Activated CD8-positive, alpha-beta memory T cell treated with anti-CD3 and anti-CD28 coated beads, Interleukin-2, amount 50 U/mL, for 48 hours (primary cell): ENCODE measurements at regions not wholly inside any gene's neighbourhood (a gene's known extent, or its start where the extent isn't known, plus 50 kb on each side); places are given as distances from the start of the nearest gene placed in this dataset.
A peak's percentile ranks its signal among the peaks of the same experiment; 100 is the strongest.

Source experiments
- DNase-seq: peaks from one replicate; pipeline ENCODE4 v3.0.0-alpha.2; 2020

GRCh38 chr6:18976091-18976490 lies 588.9 kb downstream of the RNF144B start:
- no peak for DNase-seq

DNA sequence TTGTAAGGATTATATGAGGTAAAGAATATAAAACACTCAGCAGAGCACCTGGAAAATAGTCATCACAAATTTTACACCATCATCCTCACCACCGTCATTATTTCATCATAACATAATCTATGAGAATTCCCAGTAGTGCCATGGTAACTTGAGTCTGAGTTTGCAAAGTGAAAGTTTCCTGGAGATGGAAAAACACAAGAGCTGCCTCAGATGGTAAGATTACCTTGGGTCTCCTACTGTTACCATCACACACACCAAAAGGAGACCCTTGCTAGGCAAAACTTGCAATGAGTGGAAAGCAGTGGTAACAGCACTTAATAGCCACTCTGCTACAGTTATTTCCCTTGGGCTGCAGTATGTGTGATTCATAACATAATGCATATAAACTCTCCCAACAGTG lies 589.8 kb downstream of the RNF144B start:
- no peak for DNase-seq

GRCh38 chr6:18978337-18979128 lies 591.4 kb downstream of the RNF144B start:
- DNase-seq = no peak

GRCh38 chr6:18985061-18985460 lies 597.9 kb downstream of the RNF144B start:
- no peak for DNase-seq

GRCh38 chr6:18985996-18986395 lies 598.8 kb downstream of the RNF144B start:
- DNase-seq = no peak

GRCh38 chr6:18988636-18989035 lies 601.5 kb downstream of the RNF144B start:
- DNase-seq = no peak

DNA sequence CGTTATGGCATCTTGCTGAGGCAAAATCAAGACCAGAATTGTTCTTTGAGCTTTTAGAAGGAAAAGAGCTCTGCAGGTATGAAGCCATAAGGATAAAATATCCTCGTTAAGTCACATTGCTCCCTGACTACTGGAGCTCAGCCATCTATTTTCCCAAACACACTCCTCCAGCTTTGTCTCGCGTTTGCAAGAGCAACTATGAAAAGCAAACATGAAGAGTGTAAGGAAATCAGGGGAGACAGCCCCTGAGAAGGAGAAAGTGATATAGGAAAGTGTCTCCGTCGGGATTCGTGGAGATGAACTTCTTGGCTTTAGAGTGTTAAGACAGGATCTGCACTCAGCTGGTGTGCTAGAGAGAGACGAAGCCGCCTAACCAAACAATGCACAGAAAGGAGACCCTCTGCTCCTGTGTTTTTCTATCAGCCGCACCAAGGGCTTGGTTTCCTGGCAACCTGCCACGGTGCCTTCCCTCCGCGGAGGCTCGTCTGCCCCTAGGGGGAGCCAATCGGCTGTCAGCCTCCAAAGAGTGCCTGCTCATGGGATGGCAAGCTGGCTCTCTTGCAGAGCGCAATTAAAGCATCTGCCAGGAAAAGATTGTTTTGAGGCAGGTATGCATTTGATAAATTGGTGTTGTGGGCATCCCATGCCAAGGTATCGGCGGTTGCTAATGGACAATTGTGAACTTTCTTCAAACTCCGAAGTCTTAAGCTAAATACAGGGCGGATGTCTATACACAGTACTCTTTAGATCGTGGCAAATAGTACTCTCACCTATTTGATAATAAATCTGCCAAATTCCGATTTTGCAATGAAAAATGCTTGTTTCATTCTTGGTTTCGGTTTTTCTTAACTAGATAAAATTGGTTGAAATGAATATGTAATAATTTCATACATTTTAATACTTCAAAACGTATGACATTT lies 603.2 kb downstream of the RNF144B start:
- peak; percentile 69 for DNase-seq

DNA sequence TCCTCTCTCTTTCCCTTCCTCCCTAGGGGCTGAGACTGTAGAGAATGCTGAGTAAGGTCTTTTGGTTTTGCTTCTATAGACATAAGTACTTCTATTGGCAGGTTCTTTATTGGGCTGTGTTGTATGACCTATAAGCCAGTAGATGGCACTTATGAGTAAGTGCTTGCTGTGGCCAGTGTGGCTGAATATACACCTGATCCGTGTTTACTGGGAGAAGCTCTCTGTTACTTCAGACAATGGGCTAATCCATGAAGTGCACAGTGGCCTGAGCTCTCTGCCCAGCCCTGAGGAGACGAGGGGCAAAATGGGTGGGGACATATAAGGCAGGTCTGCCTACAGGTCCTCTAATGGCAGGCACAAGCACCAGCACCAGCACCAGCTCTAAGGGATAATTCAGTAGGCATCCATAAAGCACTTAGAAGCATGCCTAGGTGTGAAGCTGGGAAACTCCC lies 610.3 kb downstream of the RNF144B start:
- no peak for DNase-seq

- DNase-seq = no peak
These were observed 615.9 kb downstream of the RNF144B start for GRCh38 chr6:19002976-19003560.

GRCh38 chr6:19004176-19004575 lies 617.0 kb downstream of the RNF144B start:
- no peak for DNase-seq

DNA sequence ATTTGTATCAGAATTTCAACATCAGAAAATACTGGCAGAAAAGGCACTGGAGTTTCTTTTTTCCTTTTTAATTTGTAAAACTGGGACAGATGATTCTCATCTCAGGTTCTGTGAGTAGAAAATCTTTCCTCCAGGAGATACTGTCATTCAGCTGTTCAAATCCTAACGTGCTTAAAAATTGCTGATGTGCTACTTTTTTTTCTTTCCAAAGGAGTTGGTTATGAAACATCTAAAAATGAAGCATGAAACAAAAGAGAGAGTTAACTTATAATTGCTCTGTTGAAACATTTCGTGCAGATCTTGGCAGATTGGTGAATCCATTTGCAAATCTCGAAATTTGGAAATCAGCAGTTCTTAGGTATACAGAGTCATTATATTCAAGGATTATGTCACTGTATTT lies 622.6 kb downstream of the RNF144B start:
- DNase-seq = no peak

GRCh38 chr6:19013026-19013705 lies 626.0 kb downstream of the RNF144B start:
- DNase-seq = no peak

GRCh38 chr6:19024737-19025136 lies 637.6 kb downstream of the RNF144B start:
- no peak for DNase-seq

DNA sequence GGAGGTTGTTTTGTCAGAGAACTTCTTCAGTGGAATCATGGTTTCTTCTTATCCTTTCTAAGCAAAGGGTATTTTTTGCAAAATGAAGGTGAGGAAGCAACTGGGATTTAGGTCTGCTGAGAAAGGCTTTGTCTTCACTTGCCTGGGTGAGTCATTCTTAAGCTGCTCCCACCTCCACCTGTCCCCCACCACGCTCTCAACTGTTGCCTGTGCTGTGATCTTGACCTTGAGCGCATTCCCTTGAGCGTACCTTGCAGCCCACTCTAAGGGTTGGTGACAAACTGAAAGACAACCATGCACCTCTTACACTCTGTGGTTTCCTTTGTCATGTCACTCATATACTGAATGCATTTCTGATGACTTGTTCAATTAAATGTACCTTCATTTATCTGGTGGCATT lies 641.1 kb downstream of the RNF144B start:
- DNase-seq = no peak

- DNase-seq = no peak
These were observed 645.6 kb downstream of the RNF144B start for GRCh38 chr6:19032591-19033295.

DNA sequence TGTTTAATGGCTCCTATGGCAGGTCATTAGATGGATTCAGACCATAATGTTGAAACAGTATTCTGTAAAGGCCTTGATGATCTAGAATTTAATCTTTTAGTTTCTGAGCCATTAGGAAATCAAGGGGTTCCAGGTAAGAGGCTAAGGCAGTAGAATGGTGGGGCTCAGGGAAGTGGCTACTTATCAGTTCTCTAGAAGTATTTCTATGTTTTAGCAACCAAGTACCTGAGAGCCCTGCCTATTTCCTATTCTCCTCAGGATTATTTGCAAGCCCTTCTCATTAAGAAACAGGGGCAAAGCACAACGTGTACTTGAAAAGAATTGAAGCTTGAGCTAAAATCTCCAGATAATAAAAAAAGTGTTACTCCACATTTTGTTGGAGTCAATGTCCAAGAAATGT lies 646.5 kb downstream of the RNF144B start:
- no peak for DNase-seq

DNA sequence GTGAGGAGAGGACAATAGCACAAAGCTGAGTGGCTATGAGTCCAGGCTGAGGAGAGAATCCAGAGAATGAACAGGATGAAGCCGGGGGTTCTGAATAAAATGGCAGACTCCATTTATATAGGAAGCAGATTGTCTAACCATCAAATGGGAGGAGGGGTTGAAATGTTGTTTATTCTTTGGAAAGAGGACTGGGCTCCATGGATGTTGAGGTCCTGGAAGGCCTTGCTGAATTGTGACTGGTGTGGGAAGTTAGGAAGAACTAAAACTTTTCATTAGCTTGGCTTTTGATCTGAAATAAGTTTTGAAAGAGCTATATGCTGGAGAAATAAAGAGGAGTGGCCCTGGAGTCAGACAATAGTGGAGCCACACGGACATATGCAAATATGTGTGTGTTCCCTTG lies 647.8 kb downstream of the RNF144B start:
- no peak for DNase-seq

- no peak for DNase-seq
These were observed 648.5 kb downstream of the RNF144B start for GRCh38 chr6:19035461-19036195.

DNA sequence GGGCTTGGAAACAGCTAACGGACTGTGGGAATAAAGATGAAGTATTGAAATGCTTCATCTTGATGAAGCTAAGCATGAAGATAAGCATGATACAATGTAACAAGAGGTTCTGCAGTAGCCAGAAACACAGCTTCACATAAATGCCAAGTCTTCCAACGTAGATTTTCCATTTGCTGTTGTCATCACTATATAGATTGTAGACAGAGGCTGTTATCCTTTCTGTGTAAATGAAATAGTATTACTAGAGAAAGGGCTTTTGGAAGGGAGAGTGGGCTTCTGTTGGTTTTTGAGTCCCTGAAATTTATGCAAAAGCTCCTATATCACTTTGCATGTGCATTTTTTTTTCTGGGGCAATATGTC lies 649.0 kb downstream of the RNF144B start:
- DNase-seq = no peak

DNA sequence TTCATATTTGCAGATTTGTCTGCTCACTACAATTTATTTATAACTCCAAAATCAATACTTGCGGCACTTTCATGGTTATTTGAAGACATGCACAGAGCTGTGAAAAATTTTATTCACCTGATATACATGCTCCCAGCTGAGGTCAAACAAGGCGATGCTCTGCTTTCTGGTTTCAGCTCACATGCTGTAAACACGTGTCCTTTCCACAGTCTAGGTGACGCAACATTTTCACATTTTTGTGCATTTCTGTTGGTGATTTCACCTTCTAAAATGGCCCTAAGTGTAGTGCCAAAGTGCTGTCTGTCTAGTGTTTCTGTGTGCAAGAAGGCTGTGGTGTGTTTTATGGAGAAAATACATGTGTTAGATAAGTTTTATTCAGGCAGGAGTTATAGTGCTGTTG lies 650.5 kb downstream of the RNF144B start:
- no peak for DNase-seq

GRCh38 chr6:19039287-19039686 lies 652.1 kb downstream of the RNF144B start:
- DNase-seq = no peak

- no peak for DNase-seq
These were observed 654.8 kb downstream of the RNF144B start for GRCh38 chr6:19041906-19042305.
